ENCODE measurements at regions not wholly inside any gene's neighbourhood (a gene's known extent, or its start where the extent isn't known, plus 50 kb on each side); places are given as distances from the start of the nearest gene placed in this dataset.

DNA sequence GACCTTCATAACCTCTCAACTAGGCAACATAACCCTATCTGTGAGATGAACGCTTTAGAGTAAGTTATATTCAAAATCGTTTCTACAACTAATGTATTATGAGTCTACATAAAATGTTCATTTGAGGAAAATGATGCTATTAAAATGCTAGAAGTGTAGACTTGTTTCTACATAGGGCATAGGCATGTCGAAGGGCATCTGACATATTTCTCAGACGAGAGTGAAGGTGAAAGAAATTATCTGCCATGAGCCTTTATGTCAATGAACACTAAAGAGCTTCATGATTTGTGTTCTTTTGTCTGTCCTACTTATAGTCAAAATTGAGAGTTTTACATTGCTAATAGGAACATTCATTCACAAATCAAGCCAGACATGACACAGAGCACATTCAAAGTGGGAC lies 811.8 kb downstream of the RAB28 start:
- H3K27me3 ChIP-seq: no peaks in the 10 kb centered on the region
- no peaks in the 10 kb centered on the region for H3K36me3 ChIP-seq
- no peak overlapping the region for H3K27ac ChIP-seq
- intact Hi-C loops (cut with DNase I; ENCODE audit: low total_unique reads): no loop called here
- peaks cover 5 to 6% of the 10 kb centered on the region in 2 donors for H3K9me3 ChIP-seq
- no peak for TF ChIP-seq POLR2AphosphoS5 (IDR thresholded peaks at IDR 0.05)
- TF ChIP-seq, protein P1, sequence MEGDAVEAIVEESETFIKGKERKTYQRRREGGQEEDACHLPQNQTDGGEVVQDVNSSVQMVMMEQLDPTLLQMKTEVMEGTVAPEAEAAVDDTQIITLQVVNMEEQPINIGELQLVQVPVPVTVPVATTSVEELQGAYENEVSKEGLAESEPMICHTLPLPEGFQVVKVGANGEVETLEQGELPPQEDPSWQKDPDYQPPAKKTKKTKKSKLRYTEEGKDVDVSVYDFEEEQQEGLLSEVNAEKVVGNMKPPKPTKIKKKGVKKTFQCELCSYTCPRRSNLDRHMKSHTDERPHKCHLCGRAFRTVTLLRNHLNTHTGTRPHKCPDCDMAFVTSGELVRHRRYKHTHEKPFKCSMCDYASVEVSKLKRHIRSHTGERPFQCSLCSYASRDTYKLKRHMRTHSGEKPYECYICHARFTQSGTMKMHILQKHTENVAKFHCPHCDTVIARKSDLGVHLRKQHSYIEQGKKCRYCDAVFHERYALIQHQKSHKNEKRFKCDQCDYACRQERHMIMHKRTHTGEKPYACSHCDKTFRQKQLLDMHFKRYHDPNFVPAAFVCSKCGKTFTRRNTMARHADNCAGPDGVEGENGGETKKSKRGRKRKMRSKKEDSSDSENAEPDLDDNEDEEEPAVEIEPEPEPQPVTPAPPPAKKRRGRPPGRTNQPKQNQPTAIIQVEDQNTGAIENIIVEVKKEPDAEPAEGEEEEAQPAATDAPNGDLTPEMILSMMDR (IDR thresholded peaks at IDR 0.05): no peak
- TF ChIP-seq POLR2A (IDR thresholded peaks at IDR 0.05): no peak
- no peak overlapping the region for H3K4me3 ChIP-seq
- no peak for DNase-seq (ENCODE audit: low spot score in 2 of 2)
- no peaks in the 10 kb centered on the region for H3K4me1 ChIP-seq

DNA sequence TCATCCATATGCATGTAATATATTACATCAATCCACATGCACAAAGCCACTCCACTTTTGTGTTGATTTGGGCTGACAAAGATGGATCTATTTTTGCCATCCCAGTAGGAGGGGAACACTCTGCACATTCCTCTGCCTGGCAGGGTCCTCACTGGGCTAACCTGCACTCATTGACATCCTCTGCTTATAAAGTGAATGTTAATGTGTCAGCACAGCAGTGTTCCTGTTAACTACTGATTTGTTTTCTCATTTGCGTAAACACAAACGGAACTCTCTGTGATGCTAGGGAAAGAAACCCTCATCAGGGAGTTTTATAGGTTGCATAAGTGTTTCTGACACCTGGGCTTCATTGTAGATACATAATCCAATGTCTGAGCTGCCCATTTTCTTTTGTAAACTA lies 826.0 kb downstream of the RAB28 start:
- Histone ChIP-seq H3K36me3 (no peaks in the 10 kb centered on the region), H3K27ac (no peak overlapping the region), H3K9me3 (no peaks in the 10 kb centered on the region), H3K4me3 (no peak overlapping the region), H3K4me1 (no peaks in the 10 kb centered on the region), H3K27me3 (no peaks in the 10 kb centered on the region)
- no peak for DNase-seq (ENCODE audit: low spot score in 2 of 2)
- no peak for TF ChIP-seq POLR2AphosphoS5 (IDR thresholded peaks at IDR 0.05)
- TF ChIP-seq POLR2A (IDR thresholded peaks at IDR 0.05): no peak
- TF ChIP-seq, protein P1 (IDR thresholded peaks at IDR 0.05): no peak
- intact Hi-C loops (cut with DNase I; ENCODE audit: low total_unique reads): no loop called here

DNA sequence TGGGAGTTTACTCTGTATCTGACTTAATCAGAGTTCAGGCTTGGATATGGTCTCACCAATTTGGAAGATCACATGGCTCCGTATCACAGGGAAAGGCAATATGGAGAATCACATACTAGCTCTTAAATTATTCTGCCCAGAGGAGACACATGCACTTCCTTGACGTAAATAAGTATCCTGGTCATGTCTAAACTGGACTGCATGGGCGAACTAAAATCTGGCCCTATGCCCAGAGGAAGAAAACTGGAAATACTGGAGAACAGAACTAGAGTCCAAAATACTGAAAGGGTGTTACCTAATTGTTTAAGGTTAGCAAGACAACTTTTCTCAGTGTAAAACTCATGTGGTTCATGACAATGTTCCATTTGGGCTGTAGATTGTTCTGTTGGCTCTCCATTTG lies 832.3 kb downstream of the RAB28 start:
- TF ChIP-seq POLR2AphosphoS5 (IDR thresholded peaks at IDR 0.05) (no peak), POLR2A (IDR thresholded peaks at IDR 0.05) (no peak)
- TF ChIP-seq, protein P1 (IDR thresholded peaks at IDR 0.05): no peak
- no peak for DNase-seq (ENCODE audit: low spot score in 2 of 2)
- Histone ChIP-seq H3K9me3 (peaks cover 0 to 8% of the 10 kb centered on the region in 2 donors), H3K27me3 (no peaks in the 10 kb centered on the region), H3K27ac (no peak overlapping the region), H3K4me1 (no peaks in the 10 kb centered on the region), H3K4me3 (no peak overlapping the region), H3K36me3 (no peaks in the 10 kb centered on the region)
- intact Hi-C loops (cut with DNase I; ENCODE audit: low total_unique reads): no loop called here

DNA sequence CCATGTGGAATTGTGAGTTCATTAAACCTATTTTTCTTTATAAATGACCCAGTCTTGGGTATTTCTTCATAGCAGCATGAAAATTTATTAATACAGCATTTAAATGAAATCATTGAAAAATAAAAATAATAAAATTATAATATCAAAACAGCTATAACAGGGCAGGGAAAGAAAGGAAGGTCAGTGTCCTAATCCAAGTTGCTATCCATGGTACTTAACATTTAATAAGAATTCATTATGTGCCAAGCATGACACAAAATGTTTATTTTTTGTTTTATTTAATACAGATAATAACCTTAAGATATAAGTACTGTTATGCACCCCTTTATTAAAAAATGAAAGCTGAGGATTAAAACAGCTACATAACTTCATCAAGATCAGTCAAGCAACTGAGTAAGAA lies 838.4 kb downstream of the RAB28 start:
- no peak overlapping the region for H3K27ac ChIP-seq
- intact Hi-C loops (cut with DNase I; ENCODE audit: low total_unique reads): no loop called here
- no peaks in the 10 kb centered on the region for H3K36me3 ChIP-seq
- H3K9me3 ChIP-seq: peaks cover 0 to 8% of the 10 kb centered on the region in 2 donors
- no peaks in the 10 kb centered on the region for H3K27me3 ChIP-seq
- no peak for DNase-seq (ENCODE audit: low spot score in 2 of 2)
- no peak overlapping the region for H3K4me3 ChIP-seq
- H3K4me1 ChIP-seq: no peaks in the 10 kb centered on the region
- TF ChIP-seq POLR2A (IDR thresholded peaks at IDR 0.05): no peak
- TF ChIP-seq, protein P1 (IDR thresholded peaks at IDR 0.05): no peak
- no peak for TF ChIP-seq POLR2AphosphoS5 (IDR thresholded peaks at IDR 0.05)

DNA sequence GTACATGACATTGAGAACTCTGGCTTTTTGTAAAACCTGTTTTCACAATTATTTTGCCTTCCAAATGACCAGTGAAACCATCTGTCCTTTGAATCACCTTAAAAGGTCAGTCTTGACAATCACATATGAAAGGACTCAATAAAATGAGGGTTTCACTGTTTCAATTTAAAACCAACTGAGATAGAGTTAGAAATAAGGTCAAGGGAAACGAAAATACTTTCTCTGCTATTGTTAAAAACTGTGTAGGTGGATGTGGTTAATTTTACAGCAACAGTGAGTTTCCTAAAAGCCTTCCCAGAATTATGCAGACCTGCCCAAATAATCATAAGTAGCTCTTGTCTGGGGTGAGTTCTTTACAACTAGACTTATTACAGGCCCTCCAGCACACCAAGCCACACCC lies 839.9 kb downstream of the RAB28 start:
- TF ChIP-seq, protein P1 (IDR thresholded peaks at IDR 0.05): no peak
- no peak for TF ChIP-seq POLR2AphosphoS5 (IDR thresholded peaks at IDR 0.05)
- no peak for TF ChIP-seq POLR2A (IDR thresholded peaks at IDR 0.05)
- Histone ChIP-seq H3K9me3 (peaks cover 0 to 6% of the 10 kb centered on the region in 2 donors), H3K27me3 (no peaks in the 10 kb centered on the region), H3K4me3 (no peak overlapping the region), H3K36me3 (no peaks in the 10 kb centered on the region), H3K4me1 (no peaks in the 10 kb centered on the region), H3K27ac (no peak overlapping the region)
- no peak for DNase-seq (ENCODE audit: low spot score in 2 of 2)
- intact Hi-C loops (cut with DNase I; ENCODE audit: low total_unique reads): no loop called here
